ENCODE measurements at regions not wholly inside any gene's neighbourhood (a gene's known extent, or its start where the extent isn't known, plus 50 kb on each side); places are given as distances from the start of the nearest gene placed in this dataset.

DNA sequence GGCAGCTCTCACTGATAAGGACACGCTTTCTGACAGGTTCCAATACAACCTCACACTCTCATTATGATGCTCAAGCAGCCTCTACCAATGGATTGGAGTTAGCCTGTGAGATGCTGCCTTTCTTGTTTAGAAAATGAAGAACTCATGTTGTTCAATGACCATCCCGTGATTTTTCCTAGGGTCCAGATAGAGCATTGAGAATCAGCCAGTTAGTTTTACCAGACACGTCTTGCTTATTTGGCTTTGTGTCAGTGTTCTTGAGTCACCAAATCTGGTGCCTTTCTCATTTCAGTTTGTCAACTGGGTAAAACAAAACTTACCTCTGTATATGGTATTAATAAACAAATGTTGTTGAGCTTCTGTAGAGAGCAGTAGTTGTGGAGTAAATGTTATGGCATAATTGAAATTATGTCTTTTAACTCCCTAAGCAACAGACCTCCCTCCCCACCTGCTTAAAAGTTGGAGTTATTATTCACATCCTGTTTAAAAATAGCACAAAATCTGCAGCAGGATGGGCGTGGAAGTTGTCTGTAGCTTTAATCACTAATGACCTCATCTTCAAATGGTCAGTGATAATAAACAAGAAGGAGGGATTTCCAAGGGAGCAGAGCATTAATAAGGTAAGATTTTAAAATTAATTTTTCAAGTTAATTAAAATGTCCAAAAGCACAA is 167.3 kb downstream of the HRH4 start:
- CTCF ChIA-PET, result no interaction called here
- Mint-ChIP-seq H3K4me1 (peaks cover 23% of the 10 kb centered on the region), H3K4me3 (no peak overlapping the region), H3K9me3 (no peaks in the 10 kb centered on the region; the same call in 1 of the 2 replicates), H3K27ac (no peak overlapping the region), H3K27me3 (ENCODE audit: low read depth) (peaks cover 4% of the 10 kb centered on the region), H3K36me3 (no peaks in the 10 kb centered on the region)
- TF ChIP-seq RELA (CRISPR knock-in tag; IDR thresholded peaks at IDR 0.05; ENCODE audit: borderline replicate concordance), result no peak
- no peak for TF ChIP-seq IRF2 (CRISPR knock-in tag; IDR thresholded peaks at IDR 0.05; ENCODE audit: borderline replicate concordance, low read depth)
- TF ChIP-seq, protein P1, sequence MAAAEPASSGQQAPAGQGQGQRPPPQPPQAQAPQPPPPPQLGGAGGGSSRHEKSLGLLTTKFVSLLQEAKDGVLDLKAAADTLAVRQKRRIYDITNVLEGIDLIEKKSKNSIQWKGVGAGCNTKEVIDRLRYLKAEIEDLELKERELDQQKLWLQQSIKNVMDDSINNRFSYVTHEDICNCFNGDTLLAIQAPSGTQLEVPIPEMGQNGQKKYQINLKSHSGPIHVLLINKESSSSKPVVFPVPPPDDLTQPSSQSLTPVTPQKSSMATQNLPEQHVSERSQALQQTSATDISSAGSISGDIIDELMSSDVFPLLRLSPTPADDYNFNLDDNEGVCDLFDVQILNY (CRISPR knock-in tag; IDR thresholded peaks at IDR 0.05), result no peak
- no peak for TF ChIP-seq ZNF263 (CRISPR knock-in tag; IDR thresholded peaks at IDR 0.05; ENCODE audit: low read depth)
- TF ChIP-seq, protein P2, sequence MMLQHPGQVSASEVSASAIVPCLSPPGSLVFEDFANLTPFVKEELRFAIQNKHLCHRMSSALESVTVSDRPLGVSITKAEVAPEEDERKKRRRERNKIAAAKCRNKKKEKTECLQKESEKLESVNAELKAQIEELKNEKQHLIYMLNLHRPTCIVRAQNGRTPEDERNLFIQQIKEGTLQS (CRISPR knock-in tag; conservative IDR thresholded peaks at IDR 0.05), result no peak
- TF ChIP-seq, protein P3, sequence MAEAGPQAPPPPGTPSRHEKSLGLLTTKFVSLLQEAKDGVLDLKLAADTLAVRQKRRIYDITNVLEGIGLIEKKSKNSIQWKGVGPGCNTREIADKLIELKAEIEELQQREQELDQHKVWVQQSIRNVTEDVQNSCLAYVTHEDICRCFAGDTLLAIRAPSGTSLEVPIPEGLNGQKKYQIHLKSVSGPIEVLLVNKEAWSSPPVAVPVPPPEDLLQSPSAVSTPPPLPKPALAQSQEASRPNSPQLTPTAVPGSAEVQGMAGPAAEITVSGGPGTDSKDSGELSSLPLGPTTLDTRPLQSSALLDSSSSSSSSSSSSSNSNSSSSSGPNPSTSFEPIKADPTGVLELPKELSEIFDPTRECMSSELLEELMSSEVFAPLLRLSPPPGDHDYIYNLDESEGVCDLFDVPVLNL (CRISPR knock-in tag; IDR thresholded peaks at IDR 0.05; ENCODE audit: borderline replicate concordance, low read depth), result no peak
- no peak for TF ChIP-seq TCF7 (CRISPR knock-in tag; IDR thresholded peaks at IDR 0.05; ENCODE audit: low read depth)
- no peak for TF ChIP-seq SOX15 (CRISPR knock-in tag; IDR thresholded peaks at IDR 0.05)
- TF ChIP-seq ZNF219 (CRISPR knock-in tag; IDR thresholded peaks at IDR 0.05; ENCODE audit: borderline replicate concordance), result no peak
- DNase-seq (ENCODE audit: low spot score) (no peak), ATAC-seq (no peak)
- POLR2A ChIA-PET, result no interaction called here

DNA sequence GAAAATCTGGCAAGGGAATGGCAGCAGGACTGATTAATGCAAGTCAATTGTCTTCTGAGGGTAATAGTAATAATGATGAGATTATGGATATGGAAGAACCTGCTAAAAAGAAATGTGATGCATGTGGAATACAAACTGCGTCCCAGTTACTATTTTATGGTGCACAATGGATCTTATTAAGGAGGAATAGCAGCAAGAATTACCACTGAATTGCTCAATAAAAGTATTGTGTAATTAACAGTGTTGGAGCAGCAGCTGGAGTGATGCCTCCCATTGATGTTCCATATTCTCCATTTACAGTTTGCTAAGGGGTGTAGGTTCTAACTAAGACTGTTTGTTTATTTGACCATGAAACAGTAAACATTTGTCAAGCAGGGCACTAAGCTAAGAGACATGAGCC is 167.9 kb downstream of the HRH4 start:
- H3K27me3 Mint-ChIP-seq (ENCODE audit: low read depth), result peaks cover 4% of the 10 kb centered on the region
- ChIA-PET POLR2A (no interaction called here), CTCF (no interaction called here)
- H3K36me3 Mint-ChIP-seq, result no peaks in the 10 kb centered on the region
- no peak overlapping the region for H3K4me3 Mint-ChIP-seq
- no peaks in the 10 kb centered on the region; the same call in 1 of the 2 replicates for H3K9me3 Mint-ChIP-seq
- ATAC-seq (no peak), DNase-seq (ENCODE audit: low spot score) (no peak)
- H3K27ac Mint-ChIP-seq, result no peak overlapping the region
- peaks cover 23% of the 10 kb centered on the region for H3K4me1 Mint-ChIP-seq
- TF ChIP-seq, protein P4, sequence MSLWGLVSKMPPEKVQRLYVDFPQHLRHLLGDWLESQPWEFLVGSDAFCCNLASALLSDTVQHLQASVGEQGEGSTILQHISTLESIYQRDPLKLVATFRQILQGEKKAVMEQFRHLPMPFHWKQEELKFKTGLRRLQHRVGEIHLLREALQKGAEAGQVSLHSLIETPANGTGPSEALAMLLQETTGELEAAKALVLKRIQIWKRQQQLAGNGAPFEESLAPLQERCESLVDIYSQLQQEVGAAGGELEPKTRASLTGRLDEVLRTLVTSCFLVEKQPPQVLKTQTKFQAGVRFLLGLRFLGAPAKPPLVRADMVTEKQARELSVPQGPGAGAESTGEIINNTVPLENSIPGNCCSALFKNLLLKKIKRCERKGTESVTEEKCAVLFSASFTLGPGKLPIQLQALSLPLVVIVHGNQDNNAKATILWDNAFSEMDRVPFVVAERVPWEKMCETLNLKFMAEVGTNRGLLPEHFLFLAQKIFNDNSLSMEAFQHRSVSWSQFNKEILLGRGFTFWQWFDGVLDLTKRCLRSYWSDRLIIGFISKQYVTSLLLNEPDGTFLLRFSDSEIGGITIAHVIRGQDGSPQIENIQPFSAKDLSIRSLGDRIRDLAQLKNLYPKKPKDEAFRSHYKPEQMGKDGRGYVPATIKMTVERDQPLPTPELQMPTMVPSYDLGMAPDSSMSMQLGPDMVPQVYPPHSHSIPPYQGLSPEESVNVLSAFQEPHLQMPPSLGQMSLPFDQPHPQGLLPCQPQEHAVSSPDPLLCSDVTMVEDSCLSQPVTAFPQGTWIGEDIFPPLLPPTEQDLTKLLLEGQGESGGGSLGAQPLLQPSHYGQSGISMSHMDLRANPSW (CRISPR knock-in tag; conservative IDR thresholded peaks at IDR 0.05; ENCODE audit: low read depth), result no peak
- TF ChIP-seq, protein P5, sequence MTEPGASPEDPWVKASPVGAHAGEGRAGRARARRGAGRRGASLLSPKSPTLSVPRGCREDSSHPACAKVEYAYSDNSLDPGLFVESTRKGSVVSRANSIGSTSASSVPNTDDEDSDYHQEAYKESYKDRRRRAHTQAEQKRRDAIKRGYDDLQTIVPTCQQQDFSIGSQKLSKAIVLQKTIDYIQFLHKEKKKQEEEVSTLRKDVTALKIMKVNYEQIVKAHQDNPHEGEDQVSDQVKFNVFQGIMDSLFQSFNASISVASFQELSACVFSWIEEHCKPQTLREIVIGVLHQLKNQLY (CRISPR knock-in tag; IDR thresholded peaks at IDR 0.05), result no peak
- TF ChIP-seq NFATC4 (CRISPR knock-in tag; IDR thresholded peaks at IDR 0.05), result no peak
- TF ChIP-seq, protein P6, sequence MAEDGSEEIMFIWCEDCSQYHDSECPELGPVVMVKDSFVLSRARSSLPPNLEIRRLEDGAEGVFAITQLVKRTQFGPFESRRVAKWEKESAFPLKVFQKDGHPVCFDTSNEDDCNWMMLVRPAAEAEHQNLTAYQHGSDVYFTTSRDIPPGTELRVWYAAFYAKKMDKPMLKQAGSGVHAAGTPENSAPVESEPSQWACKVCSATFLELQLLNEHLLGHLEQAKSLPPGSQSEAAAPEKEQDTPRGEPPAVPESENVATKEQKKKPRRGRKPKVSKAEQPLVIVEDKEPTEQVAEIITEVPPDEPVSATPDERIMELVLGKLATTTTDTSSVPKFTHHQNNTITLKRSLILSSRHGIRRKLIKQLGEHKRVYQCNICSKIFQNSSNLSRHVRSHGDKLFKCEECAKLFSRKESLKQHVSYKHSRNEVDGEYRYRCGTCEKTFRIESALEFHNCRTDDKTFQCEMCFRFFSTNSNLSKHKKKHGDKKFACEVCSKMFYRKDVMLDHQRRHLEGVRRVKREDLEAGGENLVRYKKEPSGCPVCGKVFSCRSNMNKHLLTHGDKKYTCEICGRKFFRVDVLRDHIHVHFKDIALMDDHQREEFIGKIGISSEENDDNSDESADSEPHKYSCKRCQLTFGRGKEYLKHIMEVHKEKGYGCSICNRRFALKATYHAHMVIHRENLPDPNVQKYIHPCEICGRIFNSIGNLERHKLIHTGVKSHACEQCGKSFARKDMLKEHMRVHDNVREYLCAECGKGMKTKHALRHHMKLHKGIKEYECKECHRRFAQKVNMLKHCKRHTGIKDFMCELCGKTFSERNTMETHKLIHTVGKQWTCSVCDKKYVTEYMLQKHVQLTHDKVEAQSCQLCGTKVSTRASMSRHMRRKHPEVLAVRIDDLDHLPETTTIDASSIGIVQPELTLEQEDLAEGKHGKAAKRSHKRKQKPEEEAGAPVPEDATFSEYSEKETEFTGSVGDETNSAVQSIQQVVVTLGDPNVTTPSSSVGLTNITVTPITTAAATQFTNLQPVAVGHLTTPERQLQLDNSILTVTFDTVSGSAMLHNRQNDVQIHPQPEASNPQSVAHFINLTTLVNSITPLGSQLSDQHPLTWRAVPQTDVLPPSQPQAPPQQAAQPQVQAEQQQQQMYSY (CRISPR knock-in tag; IDR thresholded peaks at IDR 0.05), result no peak
- TF ChIP-seq FOXP1 (CRISPR knock-in tag; IDR thresholded peaks at IDR 0.05; ENCODE audit: borderline replicate concordance), result no peak
- TF ChIP-seq SP1 (CRISPR knock-in tag; conservative IDR thresholded peaks at IDR 0.05), result no peak
- TF ChIP-seq ESRRA (CRISPR knock-in tag; IDR thresholded peaks at IDR 0.05; ENCODE audit: borderline replicate concordance), result no peak
- no peak for TF ChIP-seq CREM (CRISPR knock-in tag; IDR thresholded peaks at IDR 0.05)
- no peak for TF ChIP-seq SOX15 (CRISPR knock-in tag; IDR thresholded peaks at IDR 0.05)
- TF ChIP-seq, protein P7, sequence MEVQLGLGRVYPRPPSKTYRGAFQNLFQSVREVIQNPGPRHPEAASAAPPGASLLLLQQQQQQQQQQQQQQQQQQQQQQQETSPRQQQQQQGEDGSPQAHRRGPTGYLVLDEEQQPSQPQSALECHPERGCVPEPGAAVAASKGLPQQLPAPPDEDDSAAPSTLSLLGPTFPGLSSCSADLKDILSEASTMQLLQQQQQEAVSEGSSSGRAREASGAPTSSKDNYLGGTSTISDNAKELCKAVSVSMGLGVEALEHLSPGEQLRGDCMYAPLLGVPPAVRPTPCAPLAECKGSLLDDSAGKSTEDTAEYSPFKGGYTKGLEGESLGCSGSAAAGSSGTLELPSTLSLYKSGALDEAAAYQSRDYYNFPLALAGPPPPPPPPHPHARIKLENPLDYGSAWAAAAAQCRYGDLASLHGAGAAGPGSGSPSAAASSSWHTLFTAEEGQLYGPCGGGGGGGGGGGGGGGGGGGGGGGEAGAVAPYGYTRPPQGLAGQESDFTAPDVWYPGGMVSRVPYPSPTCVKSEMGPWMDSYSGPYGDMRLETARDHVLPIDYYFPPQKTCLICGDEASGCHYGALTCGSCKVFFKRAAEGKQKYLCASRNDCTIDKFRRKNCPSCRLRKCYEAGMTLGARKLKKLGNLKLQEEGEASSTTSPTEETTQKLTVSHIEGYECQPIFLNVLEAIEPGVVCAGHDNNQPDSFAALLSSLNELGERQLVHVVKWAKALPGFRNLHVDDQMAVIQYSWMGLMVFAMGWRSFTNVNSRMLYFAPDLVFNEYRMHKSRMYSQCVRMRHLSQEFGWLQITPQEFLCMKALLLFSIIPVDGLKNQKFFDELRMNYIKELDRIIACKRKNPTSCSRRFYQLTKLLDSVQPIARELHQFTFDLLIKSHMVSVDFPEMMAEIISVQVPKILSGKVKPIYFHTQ (CRISPR knock-in tag; IDR thresholded peaks at IDR 0.05), result no peak
- no peak for TF ChIP-seq ZNF317 (CRISPR knock-in tag; IDR thresholded peaks at IDR 0.05; ENCODE audit: borderline replicate concordance, low read depth)

Measured in WTC11 (cell line).